Renal pelvis (tissue), 1 donor: ENCODE measurements at regions not wholly inside any gene's neighbourhood (a gene's known extent, or its start where the extent isn't known, plus 50 kb on each side); places are given as distances from the start of the nearest gene placed in this dataset.
A peak's percentile ranks its signal among the peaks of the same experiment; 100 is the strongest.
"Not testable (repeated sequence)": the region's sequence is repeated elsewhere in the genome, so short reads cannot be mapped to it uniquely, and the experiment has no call there.

Source experiments
- DNase-seq: peaks from one replicate; pipeline ENCODE4 v3.0.0-alpha.2; 2013

DNA sequence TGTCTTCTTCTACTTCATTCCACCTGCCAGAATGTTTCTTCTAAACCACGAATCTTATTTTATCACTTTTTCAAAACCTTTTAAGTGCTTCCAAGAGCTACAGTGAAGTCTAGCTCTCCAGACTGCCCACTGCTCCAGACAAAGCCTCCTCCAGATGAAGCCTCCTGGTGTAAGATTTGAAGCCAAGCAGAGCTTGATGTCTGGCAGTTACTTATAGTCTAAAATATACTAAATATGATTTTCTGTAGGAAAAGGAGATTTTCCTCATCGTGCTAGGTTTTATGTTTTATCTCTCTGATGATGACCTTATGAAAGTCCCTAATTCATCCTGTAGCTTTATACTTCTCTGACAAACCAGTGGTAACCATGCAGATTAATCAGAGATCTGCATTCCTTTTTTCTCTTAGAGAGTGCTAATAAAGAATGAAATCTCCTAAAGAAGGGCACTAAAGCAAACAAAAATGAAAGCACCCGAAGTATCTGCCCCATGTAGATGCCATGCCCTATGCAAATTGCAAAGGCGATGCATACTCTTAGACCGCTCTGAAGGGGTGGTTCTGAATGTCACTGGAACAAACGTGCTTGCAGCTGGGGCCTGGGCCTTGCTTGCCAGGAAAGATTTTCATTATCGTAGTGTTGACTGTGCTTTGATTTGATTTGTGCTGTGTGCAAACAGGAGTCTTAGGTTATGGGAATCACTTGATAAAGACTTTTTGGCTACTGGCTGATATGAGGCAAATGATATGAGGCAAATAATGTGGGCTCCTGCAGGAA is 314.2 kb downstream of the PID1 start:
- no peak for DNase-seq

DNA sequence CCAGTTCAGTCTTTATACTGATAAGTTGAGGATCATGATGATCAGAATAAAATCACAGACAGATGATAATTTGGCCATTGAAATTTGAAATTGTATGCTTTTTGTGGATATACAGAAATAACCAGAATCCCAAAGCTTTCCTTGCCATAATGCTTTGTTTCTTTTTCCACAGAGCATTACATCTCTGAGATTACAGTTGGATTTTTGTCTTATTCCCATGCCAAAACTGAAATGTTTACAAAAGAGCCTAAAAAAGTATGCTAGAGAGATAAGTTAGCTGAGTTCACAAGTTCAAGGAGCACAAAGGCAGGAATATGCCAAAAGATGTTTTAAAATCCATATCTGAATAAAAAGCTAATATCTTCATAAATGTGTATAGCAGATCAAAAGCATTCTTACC is 321.3 kb downstream of the PID1 start:
- no peak for DNase-seq

DNA sequence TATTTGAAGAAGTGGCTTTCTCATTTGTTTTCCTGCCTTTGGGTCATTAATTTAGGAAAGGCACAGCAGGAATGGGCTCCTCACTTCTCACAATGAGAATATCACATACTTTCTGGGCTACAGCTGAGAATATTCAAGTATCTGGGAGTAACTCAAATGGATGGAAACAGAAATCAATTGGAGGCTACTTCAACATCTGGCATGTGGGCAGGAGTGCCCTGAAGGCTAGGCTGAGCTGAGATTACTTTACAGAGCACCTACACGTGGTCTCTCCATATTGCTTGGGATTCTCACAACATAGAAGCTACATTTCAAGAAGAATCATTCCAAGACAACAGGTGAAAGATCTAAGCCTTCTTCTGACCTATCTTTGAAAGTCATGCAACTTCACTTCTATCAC is 325.4 kb downstream of the PID1 start:
- DNase-seq: no peak

DNA sequence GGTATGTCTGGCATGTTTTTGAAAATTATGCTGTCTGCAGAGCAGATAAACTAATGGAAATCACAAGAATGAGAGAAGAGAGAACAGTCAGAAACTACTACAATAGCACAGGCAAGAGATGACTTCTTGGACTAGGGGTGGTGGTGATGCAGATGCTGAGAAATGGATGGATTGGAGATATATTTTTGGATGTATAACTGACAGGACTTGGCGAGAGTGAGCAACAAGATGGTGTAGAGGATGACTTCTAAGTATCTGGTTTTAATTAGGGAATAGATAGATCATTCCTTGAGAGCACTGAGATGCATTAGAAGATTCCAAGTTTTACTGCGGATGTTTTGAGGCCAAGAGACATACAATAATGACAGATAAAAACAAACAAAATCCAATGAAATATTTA is 328.2 kb downstream of the PID1 start:
- no peak for DNase-seq

DNA sequence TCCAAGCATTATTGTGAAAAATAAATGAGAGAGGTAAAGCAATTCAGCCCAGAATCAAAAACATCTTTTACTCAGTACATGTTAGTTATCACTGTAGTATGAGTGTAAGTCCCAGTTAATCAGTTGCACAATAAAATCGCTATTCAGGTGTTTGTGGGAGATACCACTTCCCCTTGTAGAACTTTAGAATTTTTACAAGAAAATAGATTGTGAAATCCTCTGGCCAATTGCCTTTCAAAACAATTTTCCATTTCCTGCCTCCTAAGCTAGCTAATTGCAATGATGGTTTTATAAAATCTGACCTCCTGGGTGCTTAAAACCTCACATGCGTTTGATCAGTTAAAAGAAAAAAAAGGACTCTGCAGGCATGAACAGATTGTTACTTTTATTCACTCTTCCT is 332.5 kb downstream of the PID1 start:
- DNase-seq: no peak

DNA sequence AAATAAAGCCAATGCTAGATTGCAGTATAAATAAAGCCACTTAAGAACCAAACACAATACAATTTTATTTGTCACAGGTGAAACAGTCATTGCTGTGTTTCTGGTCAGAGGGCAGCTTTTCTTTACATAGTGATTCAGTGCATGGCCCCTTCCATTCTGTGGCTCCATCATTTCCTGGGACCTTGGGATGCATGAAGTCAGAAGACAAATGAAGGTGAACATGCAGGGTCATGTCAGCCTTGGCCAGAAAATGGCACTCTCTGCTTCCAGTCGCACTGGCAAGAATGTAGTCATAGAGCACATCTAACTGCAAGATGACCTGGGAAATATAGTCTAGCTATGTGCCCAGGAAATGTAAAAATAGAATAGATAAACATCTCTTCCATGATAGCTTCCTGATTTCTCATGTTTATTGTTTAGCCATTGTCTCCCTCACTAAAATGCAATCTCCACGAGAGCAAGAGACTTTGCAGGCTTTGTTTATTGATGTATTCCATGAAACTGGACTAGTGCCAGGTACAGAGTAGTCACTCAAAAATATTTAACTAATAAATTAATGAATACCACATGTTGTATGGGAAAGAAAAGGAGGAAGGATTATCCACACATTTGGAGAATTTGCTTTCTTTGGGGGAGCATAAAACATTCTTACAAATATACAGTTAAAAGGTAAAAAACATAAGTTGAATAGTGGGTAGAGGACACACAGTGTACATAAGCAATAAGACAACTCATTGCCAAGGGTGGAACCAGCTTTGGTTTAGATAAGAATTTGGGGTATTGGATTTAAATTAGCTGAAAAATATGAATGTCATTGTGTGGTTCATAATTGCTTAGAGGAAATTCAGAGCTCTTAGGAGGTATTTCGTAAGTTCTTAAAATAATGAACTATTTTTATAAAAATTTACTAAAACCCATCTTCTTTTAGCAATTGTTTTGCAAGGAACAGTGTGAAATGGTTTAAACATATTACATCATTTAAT is 343.8 kb downstream of the PID1 start:
- DNase-seq: no peak

DNA sequence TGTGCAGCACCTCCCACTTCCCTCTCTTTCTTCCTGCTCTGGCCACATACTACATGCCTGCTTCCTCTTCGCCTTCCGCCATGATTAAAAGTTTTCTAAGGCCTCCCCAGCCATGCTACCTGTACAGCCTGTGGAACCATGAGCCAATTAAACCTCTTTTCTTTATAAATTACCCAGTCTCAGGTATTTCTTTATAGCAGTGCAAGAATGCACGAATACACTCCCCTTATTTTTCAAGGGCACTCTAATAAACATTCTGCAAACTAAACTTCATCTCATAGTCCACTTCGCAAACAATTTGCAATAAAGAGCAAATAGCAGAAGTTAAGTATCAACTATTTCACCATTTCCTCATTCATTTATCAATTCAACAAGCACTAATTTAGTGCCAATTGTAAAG is 351.3 kb downstream of the PID1 start:
- no peak for DNase-seq

DNA sequence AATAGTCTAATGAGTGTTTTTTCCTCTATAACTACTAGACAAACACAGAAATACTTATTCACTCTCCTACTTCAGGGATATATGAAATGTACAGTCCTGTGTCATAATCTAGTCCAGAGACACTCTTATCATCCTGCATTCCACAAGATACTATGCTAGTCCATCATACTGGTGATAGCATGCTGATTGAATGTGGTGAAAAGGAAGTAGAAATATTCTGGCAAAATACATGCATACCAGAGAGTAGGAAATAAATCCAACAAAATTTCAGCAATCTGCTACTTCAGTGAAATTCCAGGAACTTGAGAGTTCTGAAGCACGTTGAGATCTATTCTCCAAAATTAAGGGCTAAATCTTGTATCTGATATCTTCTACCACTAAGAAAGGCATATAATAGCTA is 353.9 kb downstream of the PID1 start:
- DNase-seq: no peak

DNA sequence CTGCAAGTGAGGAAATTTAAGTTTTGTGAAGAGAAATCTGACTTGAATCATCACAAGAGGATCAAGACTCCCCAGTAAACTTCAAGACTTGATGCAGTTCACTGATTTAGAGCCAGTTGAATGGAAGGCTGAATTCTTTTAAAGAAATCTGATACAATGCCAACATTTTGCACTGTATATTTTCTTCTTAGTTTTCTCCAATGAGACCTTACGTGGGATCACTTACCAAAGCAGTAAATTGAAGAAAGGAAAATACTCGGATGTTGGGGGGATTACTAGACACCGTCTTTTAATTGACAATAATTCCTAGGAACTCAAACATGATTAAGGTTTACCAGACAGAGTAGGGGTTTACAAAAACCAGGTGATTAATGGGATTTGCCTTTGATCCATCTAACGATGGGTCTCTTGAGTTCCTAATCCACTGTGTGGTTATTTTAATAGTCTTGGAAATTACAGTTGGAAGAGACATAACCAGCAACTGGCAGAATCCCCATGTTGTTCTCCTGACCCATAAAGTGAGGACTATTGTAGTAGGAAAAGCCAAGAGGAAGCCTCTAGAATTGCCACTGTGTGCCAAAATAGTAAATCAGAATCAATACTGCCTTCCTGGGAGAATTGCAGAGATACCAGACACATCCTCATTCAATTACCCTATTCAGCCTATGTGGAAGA is 354.5 kb downstream of the PID1 start:
- DNase-seq: peak; percentile 16

DNA sequence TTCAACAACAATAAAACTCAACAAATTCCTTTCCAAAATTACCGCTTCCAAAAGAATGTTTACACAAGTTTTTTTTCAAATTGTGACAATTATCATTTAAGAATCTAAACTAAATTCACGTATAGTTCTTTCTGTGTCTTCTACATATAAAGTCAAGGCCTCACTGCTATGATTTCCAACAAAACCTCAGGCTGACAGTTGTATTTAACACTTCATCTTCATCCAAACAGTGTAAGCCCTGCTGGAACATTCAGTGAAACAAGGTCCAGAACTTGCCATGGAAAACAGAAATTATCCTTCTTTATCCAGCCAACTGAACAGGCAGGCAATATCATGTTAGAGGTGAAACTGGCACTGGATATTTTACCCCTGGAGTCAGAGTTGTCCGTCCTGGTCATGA is 357.9 kb downstream of the PID1 start:
- DNase-seq: no peak

DNA sequence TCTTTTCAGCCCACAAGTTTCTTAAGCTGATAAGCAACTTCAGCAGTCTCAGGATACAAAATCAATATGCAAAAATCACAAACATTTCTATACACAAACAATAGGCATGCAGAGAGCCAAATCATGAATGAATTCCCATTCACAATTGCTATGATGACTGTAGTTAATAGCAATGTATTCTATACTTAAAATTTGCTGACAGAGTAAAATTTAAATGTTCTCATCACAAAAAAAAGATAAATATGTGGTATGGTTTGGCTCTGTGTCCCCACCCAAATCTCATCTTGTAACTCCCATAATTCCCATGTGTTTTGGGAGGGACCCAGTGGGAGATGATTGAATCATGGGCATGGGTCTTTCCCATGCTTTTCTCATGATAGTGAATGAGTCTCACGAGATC is 360.2 kb downstream of the PID1 start:
- DNase-seq: not testable (repeated sequence)

DNA sequence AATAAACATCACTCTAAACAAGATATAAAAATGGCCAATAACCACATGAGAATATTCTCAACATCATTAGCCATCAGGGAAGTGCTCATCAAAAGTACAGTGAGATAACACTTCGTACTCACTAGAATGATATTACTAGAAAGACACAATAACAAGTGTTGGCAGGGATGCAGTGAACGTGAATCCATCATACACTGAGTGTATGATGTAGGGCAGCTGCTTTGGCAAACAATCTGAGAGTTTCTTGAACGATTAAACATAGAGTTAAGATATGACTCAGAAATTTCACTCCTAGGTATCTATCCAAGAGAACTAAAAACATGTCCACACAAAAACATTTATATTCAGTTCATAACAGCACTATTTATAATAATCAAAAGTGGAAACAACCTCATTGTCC is 368.9 kb downstream of the PID1 start:
- no peak for DNase-seq

DNA sequence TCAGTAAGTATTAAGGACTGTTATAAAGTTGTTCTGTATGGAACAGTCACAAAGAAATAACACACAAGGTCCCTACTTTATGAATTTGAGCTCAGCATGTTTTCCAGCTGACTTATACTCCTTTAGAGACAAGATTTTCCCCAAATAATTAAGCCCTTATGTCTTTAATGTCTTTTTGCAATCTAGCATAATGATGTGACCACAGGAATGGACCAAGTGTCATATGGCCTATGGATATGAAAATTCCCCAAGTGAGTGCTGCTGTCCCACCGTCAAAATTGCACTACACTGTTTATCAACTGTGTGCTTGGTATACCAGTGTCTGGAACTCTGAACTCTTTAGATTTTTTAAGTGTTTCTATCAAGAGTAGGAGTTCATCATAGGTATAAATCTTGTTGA is 369.6 kb downstream of the PID1 start:
- no peak for DNase-seq

DNA sequence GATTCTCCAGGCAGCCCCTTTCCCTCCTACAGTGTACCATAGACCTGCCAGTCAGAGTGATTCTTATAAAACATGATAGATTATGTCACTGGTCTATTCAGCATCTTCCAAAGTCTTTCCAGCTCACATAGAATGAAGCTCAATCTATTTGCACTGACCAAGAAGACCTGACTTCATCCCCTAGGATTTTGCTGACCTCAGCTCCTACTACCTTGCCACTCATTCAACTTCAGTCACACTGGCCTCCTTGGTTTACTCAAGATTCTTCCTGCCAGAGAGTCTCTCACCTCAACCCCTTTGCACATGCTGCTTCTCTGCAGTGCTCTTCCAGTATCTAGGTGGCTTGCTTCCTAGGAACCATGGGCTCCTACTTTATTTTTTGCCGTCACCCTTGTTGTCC is 392.9 kb downstream of the PID1 start:
- no peak for DNase-seq

DNA sequence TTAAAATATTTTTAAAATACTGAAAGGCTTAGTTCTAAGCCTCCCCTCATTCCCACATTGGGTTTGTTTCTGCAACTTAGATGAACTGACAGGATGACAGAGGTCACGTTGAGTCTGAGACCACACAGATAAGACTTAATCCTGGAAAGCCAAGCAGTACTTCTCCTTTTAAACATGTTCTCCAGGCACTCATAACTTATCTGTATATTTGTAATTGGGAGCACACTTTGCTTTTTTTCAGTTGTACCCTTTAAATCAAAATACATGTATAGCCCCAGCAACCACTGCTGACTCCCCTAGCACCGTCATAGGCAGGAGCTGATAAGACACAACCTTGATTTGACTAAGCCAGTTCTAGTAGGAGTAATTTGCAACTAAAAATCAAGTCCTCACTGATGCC is 394.8 kb downstream of the PID1 start:
- DNase-seq: no peak

DNA sequence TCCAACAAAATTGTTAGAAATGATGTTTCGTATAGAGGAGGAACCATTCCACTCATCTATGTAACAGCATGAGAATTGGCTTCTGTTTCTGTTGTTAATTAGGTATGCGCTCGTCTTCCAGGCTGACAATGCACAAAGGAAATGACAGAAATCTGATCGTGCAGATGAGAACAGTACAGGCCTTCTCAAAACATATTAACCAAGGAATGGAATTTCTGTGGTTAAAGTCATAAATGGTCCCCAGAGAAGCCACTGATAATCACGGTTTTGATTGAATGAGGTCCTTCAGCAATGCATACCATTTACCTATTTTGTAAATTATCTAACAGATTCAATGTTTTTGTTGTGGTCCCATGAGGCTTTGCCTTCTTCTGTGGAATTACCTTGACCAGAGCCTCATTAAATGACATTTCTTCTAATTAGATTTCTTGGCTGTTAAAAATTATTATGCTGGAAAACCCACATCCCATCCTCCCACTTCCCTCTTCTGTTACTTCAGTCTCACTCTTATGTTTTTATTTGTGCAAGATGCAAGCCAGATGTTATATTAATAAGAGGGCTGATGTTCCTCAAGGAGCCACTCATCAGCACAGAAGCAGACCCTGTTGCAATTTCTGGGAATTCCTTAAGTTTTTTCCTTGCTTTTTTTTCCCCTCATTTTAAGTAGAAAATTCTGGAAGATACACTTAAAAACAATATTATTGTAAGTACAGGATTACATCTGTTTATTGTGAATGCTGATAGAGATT is 395.8 kb downstream of the PID1 start:
- DNase-seq: no peak

DNA sequence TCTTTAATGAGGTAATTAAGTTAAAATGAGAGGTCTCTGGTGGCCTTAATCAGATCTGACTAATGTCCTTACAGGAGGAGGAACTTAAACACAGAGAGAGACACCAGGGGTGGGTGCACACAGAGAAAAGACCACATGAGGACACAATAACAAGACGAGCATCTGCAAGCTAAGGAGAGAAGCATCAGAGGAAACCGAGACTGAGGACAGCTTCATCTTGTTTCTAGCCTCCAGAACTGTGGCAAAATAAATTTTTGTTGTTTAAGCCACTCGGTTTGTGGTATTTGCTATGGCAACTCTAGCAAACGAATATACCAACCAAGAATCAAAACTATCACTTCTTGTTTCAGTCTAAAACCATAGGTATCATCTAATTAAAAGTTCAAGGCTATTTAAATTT is 400.1 kb downstream of the PID1 start:
- DNase-seq: no peak

DNA sequence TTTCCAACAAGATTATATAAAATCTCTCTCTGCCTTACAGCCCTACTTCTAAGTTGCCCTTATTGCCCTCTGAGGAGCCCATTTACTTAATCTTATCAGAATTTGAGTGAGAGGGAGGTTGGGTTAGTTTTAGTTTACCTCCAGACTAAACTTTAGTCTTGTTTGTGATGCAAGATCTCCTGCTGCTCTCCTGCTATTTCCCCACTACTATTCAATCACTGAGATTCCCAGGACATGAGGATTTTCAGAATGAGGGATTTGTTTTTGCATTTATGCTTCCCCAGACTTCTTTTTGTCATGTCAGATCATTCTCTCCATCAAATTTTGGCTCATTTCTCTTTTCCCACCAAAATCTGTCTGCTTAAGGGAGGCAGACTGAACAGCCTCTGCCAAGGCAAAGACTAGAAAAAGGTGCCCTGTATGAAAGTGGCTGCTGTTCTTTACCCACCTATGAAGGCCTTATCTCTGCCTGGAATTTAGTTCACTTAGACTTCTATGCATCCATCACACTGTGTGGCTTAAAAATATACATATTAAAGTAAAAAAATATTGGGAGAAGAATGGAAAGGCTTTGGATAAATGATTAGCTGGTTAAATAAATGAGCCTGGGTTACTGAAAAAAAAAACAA is 401.3 kb downstream of the PID1 start:
- DNase-seq: no peak

DNA sequence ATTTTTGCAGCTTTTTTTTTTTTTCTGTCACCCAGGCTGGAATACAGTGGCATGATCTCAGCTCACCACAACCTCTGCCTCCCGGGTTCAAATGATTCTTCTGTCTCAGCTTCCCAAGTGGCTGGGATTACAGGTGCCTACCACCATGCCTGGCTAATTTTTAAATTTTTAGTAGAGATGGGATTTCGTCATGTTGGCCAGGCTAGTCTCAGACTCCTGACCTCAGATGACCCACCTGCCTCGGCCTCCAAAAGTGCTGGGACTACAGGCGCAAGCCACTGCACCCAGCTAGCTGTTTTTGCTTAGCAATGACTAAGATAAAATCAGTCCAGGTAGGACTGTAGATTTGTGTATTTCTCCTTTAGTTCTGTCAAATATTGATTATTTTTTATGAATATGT is 403.7 kb downstream of the PID1 start:
- no peak for DNase-seq

DNA sequence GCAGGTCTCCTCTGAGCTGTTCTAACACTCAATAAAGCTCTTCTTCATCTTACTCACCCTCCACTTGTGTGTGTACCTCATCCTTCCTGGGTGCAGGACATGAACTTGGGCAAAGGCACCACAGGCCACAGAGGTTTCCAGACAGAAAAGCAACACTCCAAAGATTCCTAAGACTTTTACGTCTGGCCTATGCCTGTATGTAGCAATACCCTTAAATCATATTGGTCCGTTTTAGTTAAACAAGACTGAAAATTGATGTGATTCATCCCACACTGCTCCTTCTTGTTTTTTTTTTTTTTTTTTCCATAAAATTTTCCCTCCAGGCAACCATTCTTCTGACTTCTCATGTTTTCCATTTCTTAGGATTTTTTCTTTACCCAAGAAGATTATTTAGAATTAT is 404.3 kb downstream of the PID1 start:
- no peak for DNase-seq

DNA sequence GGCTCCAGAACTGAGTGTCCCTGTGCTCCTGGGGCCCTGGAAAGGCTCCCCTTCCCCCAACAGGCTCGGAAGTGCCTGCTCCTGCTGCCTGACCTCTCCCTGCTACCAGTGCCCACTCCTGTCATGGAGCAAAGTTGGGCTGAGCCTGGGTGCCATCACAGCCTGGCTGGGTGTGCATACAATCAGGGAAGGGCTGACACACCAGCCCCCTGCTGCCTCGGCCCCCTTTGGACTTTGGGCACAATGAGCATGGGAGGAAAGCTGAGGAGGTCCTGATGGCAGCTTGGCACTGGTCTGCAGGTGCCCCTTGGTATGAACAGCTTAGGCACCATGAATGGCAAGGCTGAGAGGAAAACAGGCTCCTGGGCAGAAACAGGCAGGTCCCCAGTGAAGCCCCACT is 405.0 kb downstream of the PID1 start:
- DNase-seq: no peak

DNA sequence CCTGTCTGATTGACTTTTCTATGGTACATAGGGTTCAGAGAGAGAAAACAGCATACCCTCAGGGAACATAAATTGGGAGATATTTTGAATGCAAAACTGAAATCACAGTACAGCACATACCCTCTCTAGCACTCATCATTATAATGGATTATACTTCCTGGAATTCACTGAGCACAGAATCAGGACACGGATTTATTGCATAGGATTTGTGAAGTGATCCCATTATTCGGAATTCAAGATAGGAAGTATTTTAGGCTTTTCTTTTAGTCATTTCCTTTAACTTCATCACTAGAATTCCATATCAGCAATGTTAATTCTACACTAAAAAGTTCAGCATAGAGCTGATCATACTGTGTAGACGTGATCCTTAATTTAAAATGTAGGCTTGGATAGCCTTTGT is 407.0 kb downstream of the PID1 start:
- DNase-seq: no peak
